Endothelial cell of umbilical vein (primary cell): ENCODE measurements at regions not wholly inside any gene's neighbourhood (a gene's known extent, or its start where the extent isn't known, plus 50 kb on each side); places are given as distances from the start of the nearest gene placed in this dataset.

Source experiments
- BruUV-seq: library from RNA; stranded (reverse); fragments of 400-500 nt; replicated peaks from 2 replicates; lab custom pipeline; 2021; lab: Mats Ljungman, UMichigan
- CTCF ChIA-PET: fragments of 300-600, 350-600 bp; sonication (Branson Sonifier 250); formaldehyde crosslinking; loops from one replicate; lab custom pipeline; 2021; ENCODE audit warnings: antibody characterized with exemption, inconsistent platforms; lab: Charles Lee
- POLR2A ChIA-PET: fragments of 300-600, 350-600 bp; sonication (Branson Sonifier 250); formaldehyde crosslinking; loops from one replicate; lab custom pipeline; 2021; ENCODE audit warnings: antibody characterized with exemption, inconsistent platforms; lab: Charles Lee
- DNase-seq: peaks from one replicate; pipeline ENCODE4 v3.0.0-alpha.2; 2011; ENCODE audit warnings: low read depth, low spot score
- FAIRE-seq: peaks from 2 replicates; lab custom pipeline; 2011; peaks lifted over from hg19 to GRCh38; lab: Jason Lieb, UNC
- H2AFZ ChIP-seq: 2 replicates; pipeline ENCODE4 v1.6.0; 2012; ENCODE audit warnings: low read depth, low read length, control low read depth, inconsistent platforms
- H3K27ac ChIP-seq: 2 replicates; pipeline ENCODE4 v1.5.1; 2011; ENCODE audit warnings: low read depth, mild to moderate bottlenecking, control low read depth, low read length, moderate library complexity; ENCODE audit not compliant: insufficient read depth
- H3K27me3 ChIP-seq, 2 experiments: 2 replicates each; pipeline versions ENCODE4 v1.6.0 to v1.6.1; 2011; ENCODE audit warnings: low read length in 2 of 2, mixed read lengths in 1 of 2; ENCODE audit not compliant: control insufficient read depth in 2 of 2, insufficient read depth in 2 of 2
- H3K36me3 ChIP-seq, 2 experiments: 2 replicates in 1 of 2; 3 replicates in 1 of 2; pipeline ENCODE4 v1.5.1; 2011; ENCODE audit warnings: low read length in 2 of 2, mild to moderate bottlenecking in 1 of 2, moderate library complexity in 1 of 2; ENCODE audit not compliant: control insufficient read depth in 2 of 2, insufficient read depth in 2 of 2; ENCODE audit errors: extremely low read depth in 1 of 2
- H3K4me1 ChIP-seq: 3 replicates; pipeline ENCODE4 v1.5.1; 2011; ENCODE audit warnings: mild to moderate bottlenecking, low read length; ENCODE audit not compliant: control insufficient read depth, insufficient read depth; ENCODE audit errors: extremely low read depth
- H3K4me2 ChIP-seq: 2 replicates; pipeline ENCODE4 v1.6.1; 2011; ENCODE audit warnings: low read length, control low read depth, mixed read lengths; ENCODE audit not compliant: insufficient read depth
- H3K4me3 ChIP-seq, 3 experiments: fragments of 200-600 bp in 1 of 3; sonication (generic), shearing (Covaris generic) in 1 of 3; replicated peaks in 1 of 3; 2 replicates each; pipeline ENCODE4 v1.5.1; 2011 to 2016; ENCODE audit warnings: control low read depth in 3 of 3, low read length in 3 of 3, mild to moderate bottlenecking in 2 of 3, inconsistent platforms in 1 of 3, low read depth in 1 of 3, moderate library complexity in 1 of 3; ENCODE audit not compliant: insufficient read depth in 1 of 3
- H3K79me2 ChIP-seq: 2 replicates; pipeline ENCODE4 v1.6.0; 2012; ENCODE audit warnings: low read length, inconsistent platforms; ENCODE audit not compliant: control insufficient read depth, insufficient read depth
- H3K9ac ChIP-seq: replicated peaks from 2 replicates; pipeline ENCODE3; 2011; ENCODE audit warnings: low read length, control low read depth; ENCODE audit not compliant: insufficient read depth; ENCODE audit errors: extremely low read depth
- H3K9me1 ChIP-seq: replicated peaks from 3 replicates; pipeline ENCODE4 v1.6.0; 2011; ENCODE audit warnings: mild to moderate bottlenecking, low read length; ENCODE audit not compliant: control insufficient read depth, insufficient read depth; ENCODE audit errors: extremely low read depth
- H3K9me3 ChIP-seq: replicated peaks from 2 replicates; pipeline ENCODE4 v1.5.1; 2012; ENCODE audit warnings: low read length, inconsistent platforms; ENCODE audit not compliant: control insufficient read depth, insufficient read depth
- H4K20me1 ChIP-seq: replicated peaks from 2 replicates; pipeline ENCODE3; 2011; ENCODE audit warnings: mild to moderate bottlenecking, low read length; ENCODE audit not compliant: control insufficient read depth, insufficient read depth; ENCODE audit errors: extremely low read depth
- CTCF ChIP-seq, 2 donors: IDR thresholded peaks; 1 replicate in 1 of 2; 2 replicates in 1 of 2; pipeline ENCODE4 v1.5.1; 2011; ENCODE audit warnings: low read length in 2 of 2, mild to moderate bottlenecking in 2 of 2, moderate library complexity in 2 of 2, control low read depth in 1 of 2, inconsistent platforms in 1 of 2, low read depth in 1 of 2; ENCODE audit not compliant: insufficient read depth in 1 of 2; ENCODE audit errors: extremely low read depth in 1 of 2
- FOS ChIP-seq: IDR thresholded peaks from 2 replicates; pipeline ENCODE4 v1.6.1; 2011; ENCODE audit warnings: mild to moderate bottlenecking, low read length, moderate library complexity, borderline replicate concordance; ENCODE audit not compliant: insufficient read depth
- GATA2 ChIP-seq: IDR thresholded peaks from 2 replicates; pipeline ENCODE4 v1.7.0; 2011; ENCODE audit warnings: low read depth, mild to moderate bottlenecking, moderate library complexity, mixed read lengths, low read length; ENCODE audit not compliant: insufficient read length, insufficient read depth
- MAX ChIP-seq: IDR thresholded peaks from 2 replicates; pipeline ENCODE4 v1.6.1; 2011; ENCODE audit not compliant: insufficient read depth, insufficient read length
- MYC ChIP-seq: IDR thresholded peaks from one replicate; pipeline ENCODE4 v1.6.1; 2011; ENCODE audit warnings: mild to moderate bottlenecking, low read depth, low read length
- POLR2A ChIP-seq: IDR thresholded peaks from 2 replicates; pipeline ENCODE4 v1.6.1; 2012; ENCODE audit warnings: low read depth, mild to moderate bottlenecking, control low read depth, low read length
- dilution Hi-C: fragments of 300-500 bp; cut with MboI; formaldehyde crosslinking; loops from one replicate; pipeline ENCODE4 v1.15.0; 2019; ENCODE audit warnings: low sequenced_read_pairs; ENCODE audit not compliant: extremely low pct_ligation_motif_present
- intact Hi-C: fragments of 100-400 bp; cut with micrococcal nuclease; formaldehyde crosslinking; loops from one replicate; pipeline ENCODE4 v1.10.0; 2022

GRCh38 chr3:162436826-162437225 lies 940.2 kb downstream of the OTOL1 start:
- Histone ChIP-seq H2AFZ (no peak overlapping the region), H3K4me2 (no peak overlapping the region), H3K79me2 (no peaks in the 10 kb centered on the region), H3K9me3 (no peaks in the 10 kb centered on the region), H3K36me3 (no peaks in the 10 kb centered on the region), H3K27ac (no peak overlapping the region), H3K9me1 (no peaks in the 10 kb centered on the region), H3K4me1 (no peaks in the 10 kb centered on the region), H3K27me3 (no peaks in the 10 kb centered on the region), H4K20me1 (no peaks in the 10 kb centered on the region), H3K4me3 (no peak overlapping the region), H3K9ac (no peak overlapping the region)
- FAIRE-seq (no peak), DNase-seq (no peak)
- no peak for TF ChIP-seq FOS
- no peak for TF ChIP-seq POLR2A
- TF ChIP-seq MYC, result no peak
- no peak for TF ChIP-seq GATA2
- no TSS peak for BruUV-seq
- ChIA-PET POLR2A (no interaction called here), CTCF (no interaction called here)
- dilution Hi-C loops (no loop called here), intact Hi-C loops (no loop called here)

GRCh38 chr3:162437480-162437879 lies 940.9 kb downstream of the OTOL1 start:
- H3K27ac ChIP-seq, result no peak overlapping the region
- CTCF ChIA-PET, result no interaction called here
- TF ChIP-seq CTCF (IDR thresholded peaks at IDR 0.05; ENCODE audit: extremely low read depth in 1 of 2, insufficient read depth in 1 of 2, low read depth in 1 of 2, low read length in 2 of 2) (no peak), POLR2A (no peak), FOS (no peak), MYC (no peak), MAX (no peak)

More at GRCh38 chr3:162437480-162437879, 940.9 kb downstream of the OTOL1 start:
- Histone ChIP-seq H2AFZ (no peak overlapping the region), H3K9ac (no peak overlapping the region), H4K20me1 (no peaks in the 10 kb centered on the region), H3K27me3 (no peaks in the 10 kb centered on the region), H3K4me3 (no peak overlapping the region), H3K36me3 (no peaks in the 10 kb centered on the region), H3K9me1 (no peaks in the 10 kb centered on the region), H3K4me1 (no peaks in the 10 kb centered on the region), H3K4me2 (no peak overlapping the region), H3K9me3 (no peaks in the 10 kb centered on the region), H3K79me2 (no peaks in the 10 kb centered on the region)
- DNase-seq (no peak), FAIRE-seq (no peak)
- intact Hi-C loops (no loop called here), dilution Hi-C loops (no loop called here)
- POLR2A ChIA-PET, result no interaction called here
- BruUV-seq, result no TSS peak
